Skeletal muscle tissue (tissue), 4 donors: ENCODE measurements at regions not wholly inside any gene's neighbourhood (a gene's known extent, or its start where the extent isn't known, plus 50 kb on each side); places are given as distances from the start of the nearest gene placed in this dataset. TPM values are rescaled to one million over a fixed set of nuclear protein-coding genes. Genes with fewer than 3 reads are reported as not detected.
"Not testable (repeated sequence)": the region's sequence is repeated elsewhere in the genome, so short reads cannot be mapped to it uniquely, and the experiment has no call there.

ENCODE experiments used
- H3K27ac ChIP-seq: one replicate; pipeline ENCODE4 v1.7.0; 2013; ENCODE audit warnings: mild to moderate bottlenecking, low read depth, low read length, inconsistent platforms
- H3K27me3 ChIP-seq, 3 donors: one replicate each; pipeline ENCODE4 v1.7.0; 2013; ENCODE audit warnings: low read length in 3 of 3; ENCODE audit not compliant: control insufficient read depth in 3 of 3, insufficient read depth in 3 of 3
- H3K36me3 ChIP-seq, 3 donors: one replicate each; pipeline ENCODE4 v1.7.0; 2013; ENCODE audit warnings: low read length in 3 of 3; ENCODE audit not compliant: control insufficient read depth in 3 of 3, insufficient read depth in 3 of 3
- H3K4me1 ChIP-seq, 3 donors: one replicate each; pipeline ENCODE4 v1.7.0; 2013; ENCODE audit warnings: low read length in 3 of 3, mild to moderate bottlenecking in 3 of 3; ENCODE audit not compliant: control insufficient read depth in 3 of 3, insufficient read depth in 3 of 3
- H3K4me3 ChIP-seq, 3 donors: one replicate each; pipeline ENCODE4 v1.7.0; 2013; ENCODE audit warnings: low read length in 3 of 3
- H3K9ac ChIP-seq, 3 donors: one replicate each; pipeline ENCODE4 v1.7.0; 2013; ENCODE audit warnings: low read length in 3 of 3, mild to moderate bottlenecking in 3 of 3, moderate library complexity in 2 of 3, low read depth in 1 of 3
- H3K9me3 ChIP-seq, 3 donors: one replicate each; pipeline ENCODE4 v1.7.0; 2013; ENCODE audit warnings: low read length in 3 of 3; ENCODE audit not compliant: control insufficient read depth in 3 of 3
- small RNA-seq: library from RNA; depleted of rRNA; stranded (forward); fragments of <200 nt; gene quantifications from one replicate; pipeline ENCODE3, GENCODE V24; 2014
- donor health status: Osteomylitis.

DNA sequence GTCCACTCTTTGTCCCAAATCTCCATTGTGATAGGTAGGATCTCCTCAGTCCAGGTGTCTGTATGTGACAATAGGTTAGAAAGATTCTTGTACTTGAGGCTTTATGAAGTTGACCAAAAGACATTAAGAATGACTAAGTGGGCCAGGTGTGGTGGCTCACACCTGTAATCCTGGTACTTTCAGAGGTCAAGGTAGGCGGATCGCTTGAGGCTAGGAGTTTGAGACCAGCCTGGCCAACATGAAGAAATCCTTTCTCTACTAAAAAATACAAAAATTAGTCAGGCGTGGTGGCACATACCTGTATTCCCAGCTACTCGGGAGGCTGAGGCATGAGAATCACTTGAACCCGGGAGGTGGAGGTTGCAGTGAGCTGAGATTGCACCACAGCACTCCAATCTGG, 54.9 kb upstream of the PTPRK start:
- not testable (repeated sequence) for H3K27ac ChIP-seq, H3K4me3 ChIP-seq, H3K36me3 ChIP-seq, H3K4me1 ChIP-seq, H3K9ac ChIP-seq, H3K27me3 ChIP-seq, H3K9me3 ChIP-seq

GRCh38 chr6:128574402-128574801, 54.0 kb upstream of the PTPRK start:
- Histone ChIP-seq H3K4me1 (no peaks in the 10 kb centered on the region), H3K27me3 (no peaks in the 10 kb centered on the region), H3K4me3 (no peak overlapping the region), H3K27ac (no peak overlapping the region), H3K9ac (no peak overlapping the region), H3K9me3 (no peaks in the 10 kb centered on the region), H3K36me3 (no peaks in the 10 kb centered on the region)

GRCh38 chr6:128573036-128573435, 52.6 kb upstream of the PTPRK start:
- no peaks in the 10 kb centered on the region for H3K36me3 ChIP-seq
- no peaks in the 10 kb centered on the region for H3K9me3 ChIP-seq
- no peaks in the 10 kb centered on the region for H3K27me3 ChIP-seq
- H3K9ac ChIP-seq, result no peak overlapping the region
- H3K4me1 ChIP-seq, result no peaks in the 10 kb centered on the region
- no peak overlapping the region for H3K4me3 ChIP-seq
- no peak overlapping the region for H3K27ac ChIP-seq

- H3K27me3 ChIP-seq, result no peaks in the 10 kb centered on the region
- no peak overlapping the region for H3K4me3 ChIP-seq
These were observed 51.9 kb upstream of the PTPRK start for GRCh38 chr6:128572294-128572693.

GRCh38 chr6:128570680-128571063, 50.3 kb upstream of the PTPRK start:
- Histone ChIP-seq H3K27ac (no peak overlapping the region), H3K36me3 (no peaks in the 10 kb centered on the region), H3K4me3 (no peak overlapping the region), H3K9me3 (no peaks in the 10 kb centered on the region), H3K27me3 (no peaks in the 10 kb centered on the region), H3K4me1 (no peaks in the 10 kb centered on the region), H3K9ac (no peak overlapping the region)

More at GRCh38 chr6:128572294-128572693, 51.9 kb upstream of the PTPRK start:
- H3K9me3 ChIP-seq, result no peaks in the 10 kb centered on the region
- no peak overlapping the region for H3K9ac ChIP-seq
- H3K36me3 ChIP-seq, result no peaks in the 10 kb centered on the region
- no peaks in the 10 kb centered on the region for H3K4me1 ChIP-seq
- no peak overlapping the region for H3K27ac ChIP-seq

DNA sequence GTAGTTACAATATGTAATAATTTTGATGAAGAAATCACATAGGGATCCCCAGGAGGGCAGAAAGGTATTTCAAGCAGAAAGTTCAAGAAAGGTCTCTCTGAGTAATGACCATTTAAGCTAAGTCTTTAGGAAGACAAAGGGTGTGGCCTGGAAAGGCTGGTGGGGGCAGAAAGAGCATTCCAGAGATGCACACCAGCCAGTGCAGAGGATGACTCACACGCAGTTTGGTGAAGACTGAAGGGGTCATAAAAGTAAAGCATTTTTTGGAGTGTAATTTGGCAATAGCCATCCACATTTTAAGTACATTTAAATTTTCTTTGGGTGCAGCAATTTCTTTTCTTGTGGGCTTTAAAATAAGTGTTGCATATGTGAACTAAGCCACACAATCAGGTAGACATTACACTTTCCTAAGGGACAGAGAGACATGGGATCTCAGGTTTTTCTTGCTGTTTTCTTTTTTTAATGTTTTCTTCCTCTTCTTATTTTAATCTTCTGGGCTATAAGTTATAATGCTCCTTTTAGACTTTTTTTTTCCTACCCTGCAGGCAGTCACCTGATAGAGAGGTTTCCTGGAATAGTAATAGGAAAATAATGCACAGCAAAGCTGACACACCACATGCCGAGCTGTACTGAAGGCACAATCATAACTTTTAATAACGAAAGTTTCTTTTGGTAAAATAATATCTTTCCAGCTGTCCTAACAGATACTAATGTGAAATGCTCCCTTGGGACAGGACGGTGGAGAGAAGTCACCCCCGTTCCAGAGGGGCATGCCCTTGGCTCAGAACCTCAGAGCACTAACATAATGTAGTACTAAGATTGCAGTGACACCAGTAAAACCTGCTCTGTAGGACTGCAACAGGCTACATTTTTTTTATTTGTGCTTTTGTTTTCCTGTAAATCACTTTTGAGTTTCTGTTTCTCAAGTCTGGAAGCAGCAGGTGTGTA, 49.6 kb upstream of the PTPRK start:
- peak overlapping the region in 2 of 3 donors; percentile 22 to 31 for H3K4me3 ChIP-seq
- no peaks in the 10 kb centered on the region for H3K9me3 ChIP-seq

More for the DNA sequence above, 49.6 kb upstream of the PTPRK start:
- no peak overlapping the region for H3K9ac ChIP-seq
- H3K27ac ChIP-seq, result no peak overlapping the region
- no peaks in the 10 kb centered on the region for H3K36me3 ChIP-seq
- no peaks in the 10 kb centered on the region for H3K4me1 ChIP-seq
- no peaks in the 10 kb centered on the region for H3K27me3 ChIP-seq

Small RNA genes lying in the stretch of these regions (small RNA-seq; reads per million reads assigned to genes)
- not detected for gene RF00019
